Stomach (tissue), 8 donors: ENCODE measurements at regions not wholly inside any gene's neighbourhood (a gene's known extent, or its start where the extent isn't known, plus 50 kb on each side); places are given as distances from the start of the nearest gene placed in this dataset.
"Not testable (repeated sequence)": the region's sequence is repeated elsewhere in the genome, so short reads cannot be mapped to it uniquely, and the experiment has no call there.

ENCODE experiments used
- DNase-seq, 2 donors: peaks; one replicate each; pipeline versions ENCODE4 v3.0.0 to v3.0.0-alpha.2; 2013 to 2019
- H3K27ac ChIP-seq, 5 donors: fragments of 200-600 bp in 4 of 5; sonication (generic) in 4 of 5; one replicate each; pipeline ENCODE4 v1.5.1; 2013 to 2019; ENCODE audit warnings: mild to moderate bottlenecking in 1 of 5, moderate library complexity in 1 of 5
- H3K27me3 ChIP-seq, 3 donors: fragments of 200-600 bp; sonication (generic); one replicate each; pipeline ENCODE4 v1.5.1; 2017 to 2019; ENCODE audit warnings: mixed run types in 1 of 3
- H3K36me3 ChIP-seq, 4 donors: fragments of 200-600 bp; sonication (generic); 1 replicate in 3 of 4; 2 replicates in 1 of 4; pipeline ENCODE4 v1.5.1; 2016 to 2019
- H3K4me1 ChIP-seq, 4 donors: fragments of 200-600 bp; sonication (generic); one replicate each; pipeline ENCODE4 v1.5.1; 2016 to 2019
- H3K4me3 ChIP-seq, 4 donors: fragments of 200-600 bp; sonication (generic) in 3 of 4; one replicate each; pipeline ENCODE4 v1.5.1; 2016 to 2019; ENCODE audit warnings: mild to moderate bottlenecking in 1 of 4
- H3K9me3 ChIP-seq, 4 donors: fragments of 200-600 bp; sonication (generic); one replicate each; pipeline ENCODE4 v1.5.1; 2016 to 2019
- EP300 ChIP-seq: sonication (generic); formaldehyde crosslinking; IDR thresholded peaks from one replicate; pipeline ENCODE4 v1.6.1; 2017; ENCODE audit warnings: antibody characterized with exemption
- POLR2A ChIP-seq, 4 donors: fragments of 450-650 bp; IDR thresholded peaks; one replicate each; pipeline ENCODE4 v1.6.1; 2016; ENCODE audit warnings: antibody characterized with exemption in 4 of 4, control low read depth in 2 of 4, mild to moderate bottlenecking in 1 of 4, moderate library complexity in 1 of 4
- POLR2AphosphoS5 ChIP-seq, 3 donors: sonication (generic); formaldehyde crosslinking; IDR thresholded peaks; one replicate each; pipeline ENCODE4 v1.6.1; 2016; ENCODE audit warnings: antibody characterized with exemption in 3 of 3
- WGBS, 5 donors: extraction: QIAGEN DNeasy Blood & Tissue Kit in 3 of 5; methylation state at CpG; one replicate each; pipeline versions ENCODE4 v1.1.5 to v1.1.7; 2013 to 2018; 5-methylcytosine and 5-hydroxymethylcytosine counted together
- intact Hi-C: fragments of 100-400 bp; cut with DNase I; formaldehyde crosslinking; loops from one replicate; pipeline ENCODE4 v1.15.1; 2023; ENCODE audit warnings: low total_unique reads
- TF ChIP-seq, protein P1 (sequence below), 7 experiments: fragments of 450-650 bp in 4 of 7; fragments of 200-600 bp in 3 of 7; sonication (generic) in 3 of 7; IDR thresholded peaks; one replicate each; pipeline ENCODE4 v1.5.1; 2016 to 2019; ENCODE audit warnings: antibody characterized with exemption in 7 of 7, control low read depth in 2 of 7, mild to moderate bottlenecking in 1 of 7
- donor health status: healthy with polysubstance abuse.
- donor health status: Bipolar disorder and iron deficiency.
- donor health status: healthy.

DNA sequence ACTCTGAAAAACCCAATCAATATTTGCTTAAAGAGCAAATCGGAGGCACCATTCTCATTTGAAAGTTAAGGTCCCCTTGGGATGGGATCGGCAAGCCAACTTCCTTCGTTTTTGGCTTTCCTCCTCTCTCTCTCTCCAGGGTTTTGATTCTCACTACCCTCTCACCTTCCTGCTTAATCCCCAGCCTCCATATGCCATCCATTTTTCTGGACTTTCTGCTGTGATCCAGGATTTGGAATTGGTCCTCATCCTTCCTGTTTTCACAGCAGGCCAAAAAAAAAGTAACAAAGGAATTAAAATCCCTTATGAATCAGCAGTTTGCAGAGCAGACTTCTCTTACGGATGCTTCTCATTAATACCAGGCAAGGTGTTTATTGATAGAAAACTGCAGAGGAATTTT is 283.1 kb upstream of the TMTC4 start:
- Histone ChIP-seq H3K4me1 (no peaks in the 10 kb centered on the region), H3K27ac (no peak overlapping the region), H3K27me3 (no peaks in the 10 kb centered on the region), H3K9me3 (no peaks in the 10 kb centered on the region), H3K36me3 (no peaks in the 10 kb centered on the region), H3K4me3 (no peak overlapping the region)
- no peak for DNase-seq
- 55 to 82% (median 72%) methylated on average over 4 of the region's 4 CpGs for WGBS, 5 donors
- TF ChIP-seq POLR2A (IDR thresholded peaks at IDR 0.05) (no peak), EP300 (no peak), POLR2AphosphoS5 (IDR thresholded peaks at IDR 0.05) (no peak)
- TF ChIP-seq, protein P1, sequence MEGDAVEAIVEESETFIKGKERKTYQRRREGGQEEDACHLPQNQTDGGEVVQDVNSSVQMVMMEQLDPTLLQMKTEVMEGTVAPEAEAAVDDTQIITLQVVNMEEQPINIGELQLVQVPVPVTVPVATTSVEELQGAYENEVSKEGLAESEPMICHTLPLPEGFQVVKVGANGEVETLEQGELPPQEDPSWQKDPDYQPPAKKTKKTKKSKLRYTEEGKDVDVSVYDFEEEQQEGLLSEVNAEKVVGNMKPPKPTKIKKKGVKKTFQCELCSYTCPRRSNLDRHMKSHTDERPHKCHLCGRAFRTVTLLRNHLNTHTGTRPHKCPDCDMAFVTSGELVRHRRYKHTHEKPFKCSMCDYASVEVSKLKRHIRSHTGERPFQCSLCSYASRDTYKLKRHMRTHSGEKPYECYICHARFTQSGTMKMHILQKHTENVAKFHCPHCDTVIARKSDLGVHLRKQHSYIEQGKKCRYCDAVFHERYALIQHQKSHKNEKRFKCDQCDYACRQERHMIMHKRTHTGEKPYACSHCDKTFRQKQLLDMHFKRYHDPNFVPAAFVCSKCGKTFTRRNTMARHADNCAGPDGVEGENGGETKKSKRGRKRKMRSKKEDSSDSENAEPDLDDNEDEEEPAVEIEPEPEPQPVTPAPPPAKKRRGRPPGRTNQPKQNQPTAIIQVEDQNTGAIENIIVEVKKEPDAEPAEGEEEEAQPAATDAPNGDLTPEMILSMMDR (IDR thresholded peaks at IDR 0.05), result no peak
- intact Hi-C loops, result no loop called here

- Histone ChIP-seq H3K4me3 (no peak overlapping the region), H3K4me1 (no peaks in the 10 kb centered on the region), H3K9me3 (no peaks in the 10 kb centered on the region), H3K36me3 (no peaks in the 10 kb centered on the region), H3K27me3 (no peaks in the 10 kb centered on the region), H3K27ac (no peak overlapping the region)
- DNase-seq, result peak in 1 of 2 donors; percentile 8
- no peak for TF ChIP-seq EP300
- TF ChIP-seq, protein P1 (IDR thresholded peaks at IDR 0.05), result no peak
- no peak for TF ChIP-seq POLR2AphosphoS5 (IDR thresholded peaks at IDR 0.05)
- TF ChIP-seq POLR2A (IDR thresholded peaks at IDR 0.05), result no peak
- 78 to 81% (median 79%) methylated on average over 9 of the region's 9 CpGs for WGBS, 5 donors
- intact Hi-C loops, result no loop called here
Observed at GRCh38 chr13:100954430-100955305, 280.1 kb upstream of the TMTC4 start.

- no peak for DNase-seq
- Histone ChIP-seq H3K4me3 (no peak overlapping the region), H3K36me3 (no peaks in the 10 kb centered on the region), H3K27ac (no peak overlapping the region), H3K9me3 (no peaks in the 10 kb centered on the region), H3K4me1 (no peaks in the 10 kb centered on the region), H3K27me3 (no peaks in the 10 kb centered on the region)
- TF ChIP-seq POLR2A (IDR thresholded peaks at IDR 0.05), result no peak
- TF ChIP-seq EP300, result no peak
- TF ChIP-seq, protein P1 (IDR thresholded peaks at IDR 0.05), result no peak
- no peak for TF ChIP-seq POLR2AphosphoS5 (IDR thresholded peaks at IDR 0.05)
- 85 to 92% (median 89%) methylated on average over 4 of the region's 4 CpGs for WGBS, 5 donors
- intact Hi-C loops, result no loop called here
Observed at GRCh38 chr13:100951016-100951415, 276.4 kb upstream of the TMTC4 start.

- WGBS, 5 donors, result 83 to 87% (median 83%) methylated on average over 3 of the region's 3 CpGs
- H3K27me3 ChIP-seq, H3K36me3 ChIP-seq: not testable (repeated sequence)
Observed at GRCh38 chr13:100948937-100949336, 274.3 kb upstream of the TMTC4 start.

GRCh38 chr13:100946588-100946987 is 272.0 kb upstream of the TMTC4 start:
- intact Hi-C loops, result no loop called here
- WGBS, 5 donors, result 65 to 90% (median 83%) methylated on average over 4 of the region's 4 CpGs
- H3K27ac ChIP-seq, result no peak overlapping the region
- TF ChIP-seq POLR2A (IDR thresholded peaks at IDR 0.05) (no peak), EP300 (no peak), POLR2AphosphoS5 (IDR thresholded peaks at IDR 0.05) (no peak)
- TF ChIP-seq, protein P1 (IDR thresholded peaks at IDR 0.05), result no peak
- H3K4me3 ChIP-seq, result no peak overlapping the region
- DNase-seq, result no peak
- no peaks in the 10 kb centered on the region for H3K27me3 ChIP-seq
- no peaks in the 10 kb centered on the region for H3K4me1 ChIP-seq
- no peaks in the 10 kb centered on the region for H3K9me3 ChIP-seq
- H3K36me3 ChIP-seq, result no peaks in the 10 kb centered on the region

More at GRCh38 chr13:100948937-100949336, 274.3 kb upstream of the TMTC4 start:
- H3K4me3 ChIP-seq, DNase-seq, H3K4me1 ChIP-seq, H3K27ac ChIP-seq, intact Hi-C loops, H3K9me3 ChIP-seq: not testable (repeated sequence)
